ENCODE measurements at regions not wholly inside any gene's neighbourhood (a gene's known extent, or its start where the extent isn't known, plus 50 kb on each side); places are given as distances from the start of the nearest gene placed in this dataset.
"Not testable (repeated sequence)": the region's sequence is repeated elsewhere in the genome, so short reads cannot be mapped to it uniquely, and the experiment has no call there.

GRCh38 chr10:106280896-106281460 is 883.5 kb downstream of the SORCS1 start:
- TF ChIP-seq POLR2A (IDR thresholded peaks at IDR 0.05; ENCODE audit: low read depth, low read length) = no peak
- no peak for TF ChIP-seq POLR2AphosphoS5 (IDR thresholded peaks at IDR 0.05; ENCODE audit: low read depth, low read length)
- TF ChIP-seq TAF1 (IDR thresholded peaks at IDR 0.05; ENCODE audit: borderline replicate concordance, low read depth, low read length) = no peak
- no peak for DNase-seq (ENCODE audit: insufficient read length)
- no peak for FAIRE-seq

DNA sequence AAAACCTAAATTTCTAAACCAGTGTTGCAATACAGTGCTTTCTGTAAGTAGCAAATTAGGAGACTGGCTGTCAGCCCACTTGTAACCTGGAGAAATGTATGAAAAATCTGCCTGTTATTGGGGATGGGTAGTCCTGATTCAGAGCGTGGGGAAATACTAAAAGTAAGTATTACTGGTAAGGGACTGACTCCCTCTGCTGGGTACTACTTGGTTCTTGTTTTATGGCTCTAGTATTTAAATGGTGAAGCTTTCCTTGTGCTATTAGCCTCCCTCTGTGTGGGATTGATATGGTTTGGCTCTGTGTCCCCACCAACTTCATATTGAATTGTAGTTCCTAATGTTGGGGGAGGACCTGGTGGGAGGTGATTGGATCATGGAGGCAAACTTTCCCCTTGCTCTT is 886.1 kb downstream of the SORCS1 start:
- FAIRE-seq (no peak), DNase-seq (ENCODE audit: insufficient read length) (no peak)
- TF ChIP-seq POLR2A (IDR thresholded peaks at IDR 0.05; ENCODE audit: low read depth, low read length) (no peak), TAF1 (IDR thresholded peaks at IDR 0.05; ENCODE audit: borderline replicate concordance, low read depth, low read length) (no peak), POLR2AphosphoS5 (IDR thresholded peaks at IDR 0.05; ENCODE audit: low read depth, low read length) (no peak)

DNA sequence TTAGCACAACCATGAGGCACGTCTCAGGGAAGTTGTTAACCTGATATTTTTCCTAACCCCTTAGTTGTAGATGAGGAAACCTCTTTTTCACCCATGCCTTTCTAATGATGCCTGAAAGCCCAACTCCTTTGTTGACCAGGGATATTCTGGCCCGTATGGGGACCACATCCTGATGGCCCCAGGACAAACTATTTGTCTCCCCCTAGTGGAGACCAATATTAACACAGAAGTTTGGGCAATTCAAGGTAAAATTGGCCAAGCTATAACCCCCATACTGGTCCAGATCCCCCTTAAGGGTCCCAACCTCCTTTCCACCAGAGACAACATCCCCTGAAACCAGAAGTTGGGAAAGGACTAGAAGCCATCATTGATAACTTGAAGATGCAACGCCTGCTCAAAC is 893.3 kb downstream of the SORCS1 start:
- DNase-seq (ENCODE audit: insufficient read length) (no peak), FAIRE-seq (no peak)
- no peak for TF ChIP-seq POLR2AphosphoS5 (IDR thresholded peaks at IDR 0.05; ENCODE audit: low read depth, low read length)
- TF ChIP-seq TAF1 (IDR thresholded peaks at IDR 0.05; ENCODE audit: borderline replicate concordance, low read depth, low read length) = no peak
- TF ChIP-seq POLR2A (IDR thresholded peaks at IDR 0.05; ENCODE audit: low read depth, low read length) = no peak

- TF ChIP-seq POLR2AphosphoS5 (IDR thresholded peaks at IDR 0.05; ENCODE audit: low read depth, low read length) (no peak), TAF1 (IDR thresholded peaks at IDR 0.05; ENCODE audit: borderline replicate concordance, low read depth, low read length) (no peak), POLR2A (IDR thresholded peaks at IDR 0.05; ENCODE audit: low read depth, low read length) (no peak)
- DNase-seq (ENCODE audit: insufficient read length) = no peak
- FAIRE-seq = no peak
These were observed 896.5 kb downstream of the SORCS1 start for GRCh38 chr10:106268000-106268399.

GRCh38 chr10:106267591-106267990 is 896.9 kb downstream of the SORCS1 start:
- TF ChIP-seq POLR2AphosphoS5 (IDR thresholded peaks at IDR 0.05; ENCODE audit: low read depth, low read length) = no peak
- FAIRE-seq (no peak), DNase-seq (ENCODE audit: insufficient read length) (no peak)

DNA sequence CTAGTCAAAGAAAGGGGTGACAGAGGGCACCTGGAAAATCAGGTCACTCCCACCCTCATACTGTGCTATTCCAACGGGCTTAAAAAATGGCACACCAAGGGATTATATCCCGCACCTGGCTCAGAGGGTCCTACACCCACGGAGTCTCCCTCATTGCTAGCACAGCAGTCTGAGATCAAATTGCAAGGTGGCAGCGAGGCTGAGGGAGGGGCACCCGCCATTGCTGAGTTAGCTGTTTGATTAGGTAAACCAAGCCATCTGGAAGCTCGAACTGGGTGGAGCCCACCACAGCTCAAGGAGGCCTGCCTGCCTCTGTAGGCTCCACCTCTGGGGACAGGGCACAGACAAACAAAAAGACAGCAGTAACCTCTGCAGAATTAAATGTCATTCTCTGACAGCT is 907.1 kb downstream of the SORCS1 start:
- FAIRE-seq; DNase-seq (ENCODE audit: insufficient read length): not testable (repeated sequence)

- no peak for TF ChIP-seq POLR2AphosphoS5 (IDR thresholded peaks at IDR 0.05; ENCODE audit: low read depth, low read length)
- no peak for FAIRE-seq
- DNase-seq (ENCODE audit: insufficient read length) = no peak
These were observed 909.3 kb downstream of the SORCS1 start for GRCh38 chr10:106255111-106255678.

- TF ChIP-seq TAF1 (IDR thresholded peaks at IDR 0.05; ENCODE audit: borderline replicate concordance, low read depth, low read length) (no peak), POLR2A (IDR thresholded peaks at IDR 0.05; ENCODE audit: low read depth, low read length) (no peak)
- DNase-seq (ENCODE audit: insufficient read length) = no peak
- no peak for FAIRE-seq
These were observed 910.4 kb downstream of the SORCS1 start for GRCh38 chr10:106254071-106254470.

DNA sequence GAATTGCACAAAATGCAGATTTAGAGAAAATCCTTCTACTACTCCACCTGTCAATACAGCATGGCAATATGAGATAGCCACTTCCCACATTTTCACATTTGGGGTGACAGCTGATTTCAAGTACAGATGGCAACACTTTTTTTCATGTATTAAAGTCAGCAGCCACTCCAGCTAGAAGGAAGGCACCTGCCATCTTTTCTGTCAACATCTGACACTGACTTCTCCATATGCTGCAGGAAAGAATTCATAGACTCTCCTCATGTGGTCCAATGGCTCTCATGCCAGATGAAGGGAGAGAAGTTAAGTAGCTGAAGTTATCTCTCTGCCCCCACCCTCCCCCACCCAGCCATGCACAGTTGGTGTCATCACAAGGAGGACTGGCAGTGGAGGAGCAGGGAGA is 912.0 kb downstream of the SORCS1 start:
- TF ChIP-seq TAF1 (IDR thresholded peaks at IDR 0.05; ENCODE audit: borderline replicate concordance, low read depth, low read length) = no peak
- no peak for TF ChIP-seq POLR2AphosphoS5 (IDR thresholded peaks at IDR 0.05; ENCODE audit: low read depth, low read length)
- no peak for TF ChIP-seq POLR2A (IDR thresholded peaks at IDR 0.05; ENCODE audit: low read depth, low read length)
- no peak for FAIRE-seq

DNA sequence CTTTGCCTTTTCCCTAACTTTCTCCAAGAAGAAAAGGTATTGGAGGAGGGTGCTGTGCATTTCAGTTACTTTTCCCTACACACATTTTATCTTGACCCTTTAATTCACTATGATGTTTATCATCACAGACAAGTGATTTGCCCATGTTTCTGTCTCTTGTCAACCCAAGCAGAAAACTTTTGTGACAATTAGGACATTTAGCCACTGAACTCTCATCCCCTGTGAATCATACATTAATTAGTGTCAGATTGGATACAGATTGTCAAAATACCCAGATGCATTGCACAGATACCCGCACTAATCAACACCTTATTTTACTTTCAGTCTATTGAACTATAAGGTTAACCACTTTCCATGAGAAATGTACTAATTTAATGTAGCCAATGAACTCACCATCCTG is 912.9 kb downstream of the SORCS1 start:
- TF ChIP-seq POLR2AphosphoS5 (IDR thresholded peaks at IDR 0.05; ENCODE audit: low read depth, low read length) = no peak
- TF ChIP-seq TAF1 (IDR thresholded peaks at IDR 0.05; ENCODE audit: borderline replicate concordance, low read depth, low read length) = no peak
- FAIRE-seq (no peak), DNase-seq (ENCODE audit: insufficient read length) (no peak)

More for the DNA sequence above, 912.0 kb downstream of the SORCS1 start:
- no peak for DNase-seq (ENCODE audit: insufficient read length)

DNA sequence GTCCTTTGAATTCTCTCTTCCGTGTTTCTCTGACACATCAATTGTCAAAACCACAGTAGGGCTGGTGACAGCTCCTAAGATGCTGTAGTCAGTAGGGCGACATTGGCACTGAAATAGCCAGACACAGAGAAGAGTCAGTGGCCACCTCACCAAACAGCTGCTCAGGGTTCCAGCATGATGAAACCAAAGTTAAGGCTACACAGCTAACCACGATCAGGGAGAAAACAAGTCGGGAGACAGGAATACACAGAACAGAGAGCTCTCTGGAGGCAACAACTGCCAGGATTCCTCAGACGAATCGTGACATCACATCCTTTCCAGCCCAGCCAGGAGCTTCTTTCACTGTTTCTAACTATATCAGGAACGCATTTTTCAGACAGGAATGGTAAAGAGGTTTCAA is 922.2 kb downstream of the SORCS1 start:
- TF ChIP-seq POLR2A (IDR thresholded peaks at IDR 0.05; ENCODE audit: low read depth, low read length) = no peak
- TF ChIP-seq POLR2AphosphoS5 (IDR thresholded peaks at IDR 0.05; ENCODE audit: low read depth, low read length) = no peak
- TF ChIP-seq TAF1 (IDR thresholded peaks at IDR 0.05; ENCODE audit: borderline replicate concordance, low read depth, low read length) = no peak
- FAIRE-seq (no peak), DNase-seq (ENCODE audit: insufficient read length) (no peak)

DNA sequence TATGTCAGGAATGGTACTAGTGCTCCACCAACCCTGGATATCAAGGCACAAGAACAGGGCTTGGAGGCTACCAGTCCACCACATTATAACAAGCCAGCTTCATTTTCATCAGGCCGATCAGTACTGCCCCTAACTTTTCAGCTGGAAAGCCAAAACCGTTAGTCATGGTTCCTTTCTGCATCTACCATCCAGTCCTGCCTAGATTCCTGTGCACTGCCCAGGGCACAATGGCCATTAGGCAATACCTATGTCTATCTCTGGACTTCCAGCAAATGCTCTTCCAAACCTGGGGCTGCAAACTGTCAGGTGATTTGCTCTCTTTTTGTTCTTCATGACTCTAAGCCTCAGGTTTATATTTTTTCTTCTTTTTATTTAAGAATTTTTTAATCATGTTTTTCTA is 937.7 kb downstream of the SORCS1 start:
- FAIRE-seq (no peak), DNase-seq (ENCODE audit: insufficient read length) (no peak)
- TF ChIP-seq POLR2A (IDR thresholded peaks at IDR 0.05; ENCODE audit: low read depth, low read length) (no peak), POLR2AphosphoS5 (IDR thresholded peaks at IDR 0.05; ENCODE audit: low read depth, low read length) (no peak), TAF1 (IDR thresholded peaks at IDR 0.05; ENCODE audit: borderline replicate concordance, low read depth, low read length) (no peak)

DNA sequence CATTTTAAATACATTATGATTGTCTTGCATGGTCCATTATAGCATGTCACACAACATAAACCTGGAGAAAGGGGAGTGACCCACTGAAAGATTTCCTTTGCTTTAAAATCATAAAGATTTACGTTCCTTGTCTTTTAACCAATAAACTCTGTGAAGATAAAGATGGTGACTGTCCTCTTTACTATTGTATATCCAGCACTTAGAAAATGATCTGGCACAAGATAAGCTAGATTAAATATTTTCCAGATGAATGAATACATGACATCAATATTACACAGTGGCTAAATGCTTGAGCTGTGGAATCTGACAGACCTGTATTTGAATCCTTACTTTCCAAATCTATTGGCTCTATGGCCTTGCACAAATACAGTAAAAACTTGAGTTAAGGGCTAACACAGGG is 938.4 kb downstream of the SORCS1 start:
- FAIRE-seq = no peak
- TF ChIP-seq TAF1 (IDR thresholded peaks at IDR 0.05; ENCODE audit: borderline replicate concordance, low read depth, low read length) (no peak), POLR2AphosphoS5 (IDR thresholded peaks at IDR 0.05; ENCODE audit: low read depth, low read length) (no peak), POLR2A (IDR thresholded peaks at IDR 0.05; ENCODE audit: low read depth, low read length) (no peak)
- no peak for DNase-seq (ENCODE audit: insufficient read length)

Data from GM12892 (cell line).